AG09309 (cell line): ENCODE measurements at regions not wholly inside any gene's neighbourhood (a gene's known extent, or its start where the extent isn't known, plus 50 kb on each side); places are given as distances from the start of the nearest gene placed in this dataset.

Experiments
- DNase-seq: peaks from one replicate; pipeline ENCODE4 v3.0.0-alpha.2; 2010; ENCODE audit warnings: low read depth
- H3K4me3 ChIP-seq: 2 replicates; pipeline ENCODE4 v1.5.1; 2011; ENCODE audit warnings: mild to moderate bottlenecking, low read depth, low read length, moderate library complexity; ENCODE audit not compliant: control insufficient read depth
- CTCF ChIP-seq: IDR thresholded peaks from 2 replicates; pipeline ENCODE4 v1.5.1; 2011; ENCODE audit warnings: mild to moderate bottlenecking, low read depth, low read length, inconsistent platforms; ENCODE audit not compliant: insufficient read depth, control insufficient read depth; ENCODE audit errors: missing control alignments

DNA sequence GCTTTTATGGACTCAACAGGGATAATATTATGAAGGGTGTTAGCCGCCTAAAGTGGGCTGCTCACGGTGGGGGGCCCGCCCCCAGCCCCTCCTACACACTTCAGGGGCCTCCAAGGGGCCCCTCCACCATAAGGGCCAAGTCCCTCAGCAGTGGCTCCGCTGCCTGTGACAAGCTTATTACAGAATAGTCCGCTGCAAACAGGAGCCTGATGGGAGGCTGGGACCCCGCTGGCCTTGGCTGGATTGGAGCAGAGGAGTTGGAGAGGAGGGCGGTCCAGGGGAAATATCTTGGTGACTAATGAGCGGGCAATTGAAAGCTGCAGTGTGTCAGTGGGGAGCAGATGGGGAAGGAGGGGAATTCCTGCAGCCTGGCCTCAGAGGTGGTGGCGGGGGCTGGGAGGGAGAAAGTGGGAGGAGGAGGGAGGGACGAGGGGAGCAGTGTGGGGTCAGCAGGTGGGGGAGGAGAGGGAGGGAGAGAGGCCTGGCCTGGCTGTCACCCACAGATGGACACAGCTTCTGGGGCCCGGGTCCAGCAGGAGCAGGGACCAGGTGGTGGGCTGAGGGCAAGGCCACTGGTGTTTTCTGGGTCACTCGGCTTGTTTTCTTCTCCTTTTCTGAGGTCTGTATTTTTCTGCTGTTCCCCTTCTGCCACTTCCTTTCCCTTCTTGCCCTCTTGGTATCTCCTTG lies 57.6 kb upstream of the FOXP4 start:
- no peak for DNase-seq
- no peak overlapping the region for H3K4me3 ChIP-seq
- TF ChIP-seq CTCF: no peak

GRCh38 chr6:41489120-41489851 lies 56.9 kb upstream of the FOXP4 start:
- no peak for TF ChIP-seq CTCF
- DNase-seq: no peak
- H3K4me3 ChIP-seq: no peak overlapping the region

DNA sequence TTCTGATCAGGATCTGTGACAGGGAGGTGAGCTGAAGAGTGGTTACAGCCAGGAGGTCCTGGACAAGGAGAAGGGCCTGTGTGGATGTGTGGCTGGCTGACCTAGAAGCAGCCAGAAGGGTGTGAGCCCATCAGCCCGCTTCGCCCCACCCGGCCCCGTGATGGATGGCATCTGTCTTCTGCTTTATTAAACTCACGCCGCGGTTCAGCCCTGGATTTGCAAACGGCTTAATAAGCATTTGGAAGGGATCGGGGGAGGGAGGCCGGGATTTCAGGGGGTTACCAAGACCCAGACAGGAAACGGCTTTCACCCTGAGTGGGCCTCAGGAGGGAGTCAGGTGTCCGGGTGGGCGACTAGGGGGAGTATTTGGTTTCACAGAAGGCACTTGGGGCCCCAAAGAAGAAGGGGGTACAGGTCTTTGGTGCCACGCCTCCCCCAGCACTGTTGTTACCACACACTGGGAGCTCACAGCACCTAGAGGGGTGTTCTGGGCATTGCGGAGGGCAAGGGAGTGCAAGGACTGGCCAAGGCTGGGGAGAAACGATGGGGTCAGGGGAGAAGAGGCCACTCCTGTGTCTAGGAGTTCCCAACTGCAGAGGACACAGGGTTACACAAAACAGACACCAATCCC lies 53.8 kb upstream of the FOXP4 start:
- no peak for TF ChIP-seq CTCF

DNA sequence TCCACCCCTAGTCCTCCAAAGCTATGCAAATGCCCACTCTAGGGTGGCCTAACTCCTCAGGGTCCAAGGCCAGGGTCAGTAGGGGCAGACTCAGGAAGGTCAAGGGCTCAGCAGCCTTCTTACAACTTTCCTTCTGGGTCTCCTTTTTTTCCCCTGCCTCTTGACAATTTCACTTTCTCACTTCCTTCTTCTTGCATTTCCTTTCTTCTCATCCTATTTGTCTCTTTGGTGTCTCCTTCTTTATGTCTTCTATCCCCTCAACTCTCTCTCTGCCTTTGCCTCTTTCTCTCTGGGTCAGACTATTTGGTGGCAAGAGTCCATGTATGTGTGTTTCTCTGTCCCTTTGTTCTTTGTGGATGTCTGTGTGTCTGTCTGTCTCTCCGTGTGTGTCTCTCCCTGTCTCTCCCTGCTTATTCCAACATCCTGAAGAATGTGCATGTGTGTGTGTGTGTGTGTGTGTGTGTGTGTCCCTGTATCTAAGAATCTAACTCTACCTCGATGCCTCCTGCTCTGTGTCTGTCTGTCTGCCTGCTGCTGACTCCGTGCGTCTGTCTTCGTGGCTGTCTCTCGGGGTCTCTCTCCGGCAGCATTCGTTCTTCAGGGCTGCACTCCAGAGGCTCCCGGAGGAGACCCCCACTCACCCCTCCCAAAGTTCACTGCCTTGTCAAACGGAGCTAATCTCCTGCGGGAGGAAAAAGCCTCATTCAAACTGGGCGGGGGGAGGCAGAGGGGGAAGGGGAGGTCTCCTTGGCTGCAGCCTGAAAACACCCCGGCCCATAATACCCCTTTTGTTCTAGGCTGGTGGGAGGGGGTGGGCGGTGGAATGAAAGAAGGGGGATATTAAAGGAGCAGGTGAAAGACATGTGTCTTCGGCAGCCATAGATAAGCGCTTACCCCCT lies 51.7 kb upstream of the FOXP4 start:
- no peak overlapping the region for H3K4me3 ChIP-seq
- DNase-seq: no peak
- TF ChIP-seq CTCF: no peak

More for the DNA sequence above, 53.8 kb upstream of the FOXP4 start:
- H3K4me3 ChIP-seq: no peak overlapping the region
- DNase-seq: no peak
